Adrenal gland (tissue), 5 donors: ENCODE measurements at regions not wholly inside any gene's neighbourhood (a gene's known extent, or its start where the extent isn't known, plus 50 kb on each side); places are given as distances from the start of the nearest gene placed in this dataset.

Experiments
- POLR2A ChIP-seq, 2 donors: fragments of 450-650 bp; IDR thresholded peaks; one replicate each; pipeline ENCODE4 v1.6.1; 2017; ENCODE audit warnings: antibody characterized with exemption in 2 of 2, mild to moderate bottlenecking in 2 of 2, moderate library complexity in 1 of 2
- TF ChIP-seq, protein P1 (sequence below), 6 experiments: fragments of 450-650 bp in 4 of 6; fragments of 200-600 bp in 2 of 6; sonication (generic) in 1 of 6; IDR thresholded peaks; 1 replicate in 5 of 6; 2 replicates in 1 of 6; pipeline versions ENCODE4 v1.5.1 to v1.8.0; 2016 to 2021; ENCODE audit warnings: antibody characterized with exemption in 6 of 6, mild to moderate bottlenecking in 2 of 6, moderate library complexity in 1 of 6
- donor health status: DM: no; HTN: no; CAD: no.

GRCh38 chr17:71914042-71914441 lies 206.8 kb upstream of the SOX9 start:
- no peak for TF ChIP-seq POLR2A (IDR thresholded peaks at IDR 0.05)
- TF ChIP-seq, protein P1, sequence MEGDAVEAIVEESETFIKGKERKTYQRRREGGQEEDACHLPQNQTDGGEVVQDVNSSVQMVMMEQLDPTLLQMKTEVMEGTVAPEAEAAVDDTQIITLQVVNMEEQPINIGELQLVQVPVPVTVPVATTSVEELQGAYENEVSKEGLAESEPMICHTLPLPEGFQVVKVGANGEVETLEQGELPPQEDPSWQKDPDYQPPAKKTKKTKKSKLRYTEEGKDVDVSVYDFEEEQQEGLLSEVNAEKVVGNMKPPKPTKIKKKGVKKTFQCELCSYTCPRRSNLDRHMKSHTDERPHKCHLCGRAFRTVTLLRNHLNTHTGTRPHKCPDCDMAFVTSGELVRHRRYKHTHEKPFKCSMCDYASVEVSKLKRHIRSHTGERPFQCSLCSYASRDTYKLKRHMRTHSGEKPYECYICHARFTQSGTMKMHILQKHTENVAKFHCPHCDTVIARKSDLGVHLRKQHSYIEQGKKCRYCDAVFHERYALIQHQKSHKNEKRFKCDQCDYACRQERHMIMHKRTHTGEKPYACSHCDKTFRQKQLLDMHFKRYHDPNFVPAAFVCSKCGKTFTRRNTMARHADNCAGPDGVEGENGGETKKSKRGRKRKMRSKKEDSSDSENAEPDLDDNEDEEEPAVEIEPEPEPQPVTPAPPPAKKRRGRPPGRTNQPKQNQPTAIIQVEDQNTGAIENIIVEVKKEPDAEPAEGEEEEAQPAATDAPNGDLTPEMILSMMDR (IDR thresholded peaks at IDR 0.05): no peak
